Osteocyte (in vitro differentiated cells): ENCODE measurements at regions not wholly inside any gene's neighbourhood (a gene's known extent, or its start where the extent isn't known, plus 50 kb on each side); places are given as distances from the start of the nearest gene placed in this dataset.

Experiments used
- DNase-seq: peaks from one replicate; pipeline ENCODE4 v3.0.0; 2021; ENCODE audit warnings: mixed read lengths; ENCODE audit not compliant: unreplicated experiment; ENCODE audit errors: extremely low spot score
- H3K27ac Mint-ChIP-seq: one replicate; pipeline ENCODE4 v1.8.0; 2021; ENCODE audit warnings: mild to moderate bottlenecking, mixed read lengths; ENCODE audit not compliant: unreplicated experiment
- H3K27me3 Mint-ChIP-seq: one replicate; pipeline ENCODE4 v1.8.0; 2021; ENCODE audit warnings: mixed read lengths; ENCODE audit not compliant: unreplicated experiment
- H3K36me3 Mint-ChIP-seq: one replicate; pipeline ENCODE4 v1.8.0; 2021; ENCODE audit warnings: mixed read lengths; ENCODE audit not compliant: unreplicated experiment
- H3K4me1 Mint-ChIP-seq: one replicate; pipeline ENCODE4 v1.8.0; 2021; ENCODE audit warnings: mixed read lengths; ENCODE audit not compliant: unreplicated experiment
- H3K4me3 Mint-ChIP-seq: one replicate; pipeline ENCODE4 v1.8.0; 2021; ENCODE audit warnings: mild to moderate bottlenecking, moderate library complexity, mixed read lengths; ENCODE audit not compliant: unreplicated experiment
- H3K9me3 Mint-ChIP-seq: one replicate; pipeline ENCODE4 v1.8.0; 2021; ENCODE audit warnings: mixed read lengths; ENCODE audit not compliant: unreplicated experiment
- TF ChIP-seq, protein P1 (sequence below): fragments of 200-600 bp; sonication (generic); IDR thresholded peaks from 2 replicates; pipeline ENCODE4 v1.5.0; 2021; ENCODE audit warnings: antibody characterized with exemption, mild to moderate bottlenecking, moderate library complexity

DNA sequence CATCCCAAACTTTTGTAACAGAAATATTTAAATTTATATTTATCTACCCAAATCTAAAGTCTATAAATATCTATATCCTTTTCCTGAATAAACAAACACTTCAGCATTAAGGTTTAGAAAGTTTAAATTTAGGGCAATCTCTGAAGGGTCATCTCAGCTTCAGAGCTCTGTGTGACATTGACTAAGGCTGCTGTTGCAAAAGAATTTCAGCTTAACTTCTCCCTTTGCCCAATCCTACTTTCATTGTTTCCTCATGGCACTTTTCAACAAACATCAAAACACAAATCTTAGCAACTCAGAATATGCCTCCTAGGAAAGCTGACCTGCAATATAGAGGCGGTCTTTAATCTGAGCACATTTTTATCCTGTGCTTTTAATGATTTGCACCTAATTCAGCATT lies 79.7 kb upstream of the BANK1 start:
- TF ChIP-seq, protein P1, sequence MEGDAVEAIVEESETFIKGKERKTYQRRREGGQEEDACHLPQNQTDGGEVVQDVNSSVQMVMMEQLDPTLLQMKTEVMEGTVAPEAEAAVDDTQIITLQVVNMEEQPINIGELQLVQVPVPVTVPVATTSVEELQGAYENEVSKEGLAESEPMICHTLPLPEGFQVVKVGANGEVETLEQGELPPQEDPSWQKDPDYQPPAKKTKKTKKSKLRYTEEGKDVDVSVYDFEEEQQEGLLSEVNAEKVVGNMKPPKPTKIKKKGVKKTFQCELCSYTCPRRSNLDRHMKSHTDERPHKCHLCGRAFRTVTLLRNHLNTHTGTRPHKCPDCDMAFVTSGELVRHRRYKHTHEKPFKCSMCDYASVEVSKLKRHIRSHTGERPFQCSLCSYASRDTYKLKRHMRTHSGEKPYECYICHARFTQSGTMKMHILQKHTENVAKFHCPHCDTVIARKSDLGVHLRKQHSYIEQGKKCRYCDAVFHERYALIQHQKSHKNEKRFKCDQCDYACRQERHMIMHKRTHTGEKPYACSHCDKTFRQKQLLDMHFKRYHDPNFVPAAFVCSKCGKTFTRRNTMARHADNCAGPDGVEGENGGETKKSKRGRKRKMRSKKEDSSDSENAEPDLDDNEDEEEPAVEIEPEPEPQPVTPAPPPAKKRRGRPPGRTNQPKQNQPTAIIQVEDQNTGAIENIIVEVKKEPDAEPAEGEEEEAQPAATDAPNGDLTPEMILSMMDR: no peak
- DNase-seq: no peak
- no peaks in the 10 kb centered on the region for H3K27me3 Mint-ChIP-seq
- H3K4me3 Mint-ChIP-seq: no peak overlapping the region
- H3K27ac Mint-ChIP-seq: no peak overlapping the region
- H3K9me3 Mint-ChIP-seq: peaks cover 14% of the 10 kb centered on the region
- no peaks in the 10 kb centered on the region for H3K36me3 Mint-ChIP-seq
- peaks cover 5% of the 10 kb centered on the region for H3K4me1 Mint-ChIP-seq

DNA sequence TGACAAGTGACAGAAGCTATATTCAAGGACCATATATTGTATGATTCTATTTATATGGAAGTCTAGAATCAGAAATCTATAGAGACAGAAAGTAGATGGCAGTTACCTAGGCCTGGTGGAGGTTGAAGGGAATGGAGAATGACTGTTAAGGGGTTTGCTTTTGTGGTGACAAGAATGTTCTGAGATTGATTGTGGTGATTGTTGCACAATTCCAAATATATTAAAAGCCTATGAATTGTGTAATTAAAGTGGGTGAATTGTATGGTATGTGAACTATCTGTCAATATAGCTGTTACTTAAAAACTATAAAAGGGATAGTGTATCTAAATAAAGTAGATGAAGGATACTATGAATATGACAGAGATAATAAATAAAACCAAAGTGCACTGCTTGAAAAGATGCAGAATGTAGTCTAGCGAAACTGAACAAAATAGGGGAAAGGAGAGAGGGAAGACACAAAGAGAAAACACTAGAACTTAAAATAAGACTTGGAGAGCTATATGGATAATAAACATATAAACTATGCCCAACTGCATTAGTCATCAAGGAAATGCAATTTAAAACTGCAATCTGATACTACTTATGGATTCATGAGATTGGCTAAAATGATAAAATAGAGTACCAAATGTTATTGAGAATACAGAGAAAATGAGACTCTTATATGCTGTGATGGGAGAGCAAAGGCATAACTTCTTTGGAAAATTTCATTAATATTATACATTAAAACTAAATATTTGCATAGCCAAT lies 82.1 kb upstream of the BANK1 start:
- Mint-ChIP-seq H3K9me3 (peaks cover 9% of the 10 kb centered on the region), H3K27me3 (no peaks in the 10 kb centered on the region), H3K4me1 (peaks cover 5% of the 10 kb centered on the region), H3K27ac (no peak overlapping the region), H3K36me3 (no peaks in the 10 kb centered on the region), H3K4me3 (no peak overlapping the region)
- DNase-seq: no peak
- TF ChIP-seq, protein P1: no peak

DNA sequence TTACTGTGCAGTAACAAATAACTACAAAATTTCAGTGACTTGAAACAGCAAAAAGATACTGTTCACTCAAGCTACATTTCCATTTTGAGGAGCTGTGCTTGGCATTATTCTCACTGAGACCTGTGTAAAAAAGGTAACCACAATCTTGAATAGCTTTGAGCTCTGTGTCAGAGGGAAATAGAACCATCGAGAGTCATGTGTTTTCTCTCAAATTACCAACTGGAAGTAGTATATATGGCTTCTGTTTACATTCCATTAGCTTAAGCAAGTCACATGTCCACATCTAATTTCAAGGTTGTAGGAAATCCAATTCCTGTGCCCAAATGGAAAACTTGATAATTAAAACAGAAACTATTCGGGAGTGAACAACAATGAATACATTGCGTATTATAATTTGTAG lies 82.9 kb upstream of the BANK1 start:
- Mint-ChIP-seq H3K27me3 (no peaks in the 10 kb centered on the region), H3K27ac (no peak overlapping the region), H3K4me3 (no peak overlapping the region), H3K4me1 (peaks cover 5% of the 10 kb centered on the region), H3K36me3 (no peaks in the 10 kb centered on the region), H3K9me3 (peaks cover 9% of the 10 kb centered on the region)
- TF ChIP-seq, protein P1: no peak
- no peak for DNase-seq

DNA sequence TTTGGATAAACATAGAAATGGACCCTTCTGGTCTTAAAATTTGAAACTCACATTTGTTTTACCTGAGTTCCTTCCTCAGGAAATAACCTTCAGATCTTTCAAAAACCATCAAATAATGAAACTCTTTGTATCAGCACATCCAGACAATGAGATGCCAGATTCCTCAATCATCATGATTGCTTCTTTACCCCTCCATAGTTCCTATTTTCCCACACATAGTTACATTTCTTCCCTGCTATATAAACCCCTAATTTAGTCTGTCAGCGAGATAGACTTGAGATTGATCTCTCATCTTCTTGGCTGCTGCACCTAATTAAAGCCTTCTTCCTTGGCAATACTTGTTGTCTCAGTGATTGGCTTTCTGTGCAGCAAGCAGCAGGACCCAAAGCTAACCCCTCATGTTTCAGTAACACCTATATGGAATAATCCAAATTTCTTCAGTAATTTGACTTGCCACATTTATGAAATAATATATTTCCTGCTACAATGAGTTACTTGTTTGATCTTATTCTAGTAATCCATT lies 83.9 kb upstream of the BANK1 start:
- Mint-ChIP-seq H3K36me3 (no peaks in the 10 kb centered on the region), H3K4me3 (no peak overlapping the region), H3K4me1 (peaks cover 2% of the 10 kb centered on the region), H3K27ac (no peak overlapping the region), H3K9me3 (peaks cover 9% of the 10 kb centered on the region), H3K27me3 (no peaks in the 10 kb centered on the region)
- TF ChIP-seq, protein P1: no peak
- DNase-seq: no peak

DNA sequence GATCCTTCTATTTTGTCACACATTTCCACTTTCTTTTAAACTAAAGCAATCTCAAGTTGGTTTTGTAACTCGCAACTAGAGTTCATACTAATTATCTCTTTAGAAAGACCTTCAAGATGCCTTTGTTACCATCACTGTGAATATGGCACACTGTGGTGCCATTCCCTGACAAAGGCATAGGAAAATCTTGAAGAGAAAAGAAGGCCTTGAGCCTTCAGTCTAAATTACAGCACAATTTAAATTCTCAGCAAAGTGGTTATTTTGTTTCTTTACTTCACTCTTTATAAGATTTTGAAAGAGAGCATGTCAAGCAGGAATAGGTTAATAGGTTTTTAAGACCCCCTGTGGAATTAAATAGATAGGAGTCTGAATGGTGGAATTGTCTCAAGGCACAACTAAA lies 89.0 kb upstream of the BANK1 start:
- H3K4me1 Mint-ChIP-seq: no peaks in the 10 kb centered on the region
- no peak for DNase-seq
- no peak overlapping the region for H3K4me3 Mint-ChIP-seq
- no peaks in the 10 kb centered on the region for H3K36me3 Mint-ChIP-seq
- TF ChIP-seq, protein P1: no peak
- peaks cover 6% of the 10 kb centered on the region for H3K9me3 Mint-ChIP-seq
- no peak overlapping the region for H3K27ac Mint-ChIP-seq
- H3K27me3 Mint-ChIP-seq: peaks cover 15% of the 10 kb centered on the region
